ENCODE measurements at regions not wholly inside any gene's neighbourhood (a gene's known extent, or its start where the extent isn't known, plus 50 kb on each side); places are given as distances from the start of the nearest gene placed in this dataset.

- no peak overlapping the region for H3K27ac ChIP-seq (ENCODE audit: low read depth, low read length)
- peak in 1 of 2 donors; percentile 5 for DNase-seq
- no peak overlapping the region for H3K4me3 ChIP-seq (ENCODE audit: low read depth, low read length)
- H3K9me3 ChIP-seq (ENCODE audit: insufficient read depth, low read depth, low read length) = no peaks in the 10 kb centered on the region
- no peak overlapping the region for H2BK120ac ChIP-seq (ENCODE audit: insufficient read depth, low read length, poor library complexity)
- H3K9ac ChIP-seq (ENCODE audit: low read length) = no peak overlapping the region
- no peak overlapping the region for H3K4ac ChIP-seq (ENCODE audit: low read depth, low read length)
- no peak overlapping the region for H4K8ac ChIP-seq (ENCODE audit: low read depth, low read length)
- no peak overlapping the region for H4K12ac ChIP-seq (ENCODE audit: low read depth, low read length)
- no peak overlapping the region for H2AK5ac ChIP-seq (ENCODE audit: low read length)
- H3K79me1 ChIP-seq (ENCODE audit: low read length) = no peaks in the 10 kb centered on the region
- H3K4me2 ChIP-seq (ENCODE audit: low read length) = no peak overlapping the region
- WGBS (ENCODE audit: extremely low coverage, insufficient coverage, insufficient read length) = no CpG with 5 or more reads among the region's 2 CpGs
- H3K79me2 ChIP-seq (ENCODE audit: control insufficient read depth, insufficient read depth, low read length, poor library complexity) = no peaks in the 10 kb centered on the region
- H3K27me3 ChIP-seq (ENCODE audit: insufficient read depth, low read length) = no peaks in the 10 kb centered on the region
- H2AFZ ChIP-seq (ENCODE audit: insufficient read depth, low read length, poor library complexity) = no peak overlapping the region
- H3K23ac ChIP-seq (ENCODE audit: low read length) = no peak overlapping the region
- no peak overlapping the region for H4K91ac ChIP-seq (ENCODE audit: low read depth, low read length)
- H2BK12ac ChIP-seq (ENCODE audit: low read length) = no peak overlapping the region
- peaks cover 0 to 2% of the 10 kb centered on the region in 2 experiments for H3K4me1 ChIP-seq (ENCODE audit: control insufficient read depth in 1 of 2, insufficient read depth in 2 of 2, low read length in 2 of 2)
- H3K36me3 ChIP-seq (ENCODE audit: control insufficient read depth in 1 of 2, insufficient read depth in 2 of 2, low read length in 2 of 2) = no peaks in the 10 kb centered on the region
- H3K14ac ChIP-seq (ENCODE audit: low read length) = no peak overlapping the region
- no peak overlapping the region for H3K18ac ChIP-seq (ENCODE audit: low read length)
- H2BK5ac ChIP-seq (ENCODE audit: low read depth, low read length, poor library complexity) = no peak overlapping the region
These were observed 216.4 kb downstream of the NR4A2 start for GRCh38 chr2:156116113-156116512.

- Histone ChIP-seq H2BK5ac (ENCODE audit: low read depth, low read length, poor library complexity) (no peak overlapping the region), H3K4me2 (ENCODE audit: low read length) (no peak overlapping the region), H3K9ac (ENCODE audit: low read length) (no peak overlapping the region), H3K36me3 (ENCODE audit: control insufficient read depth in 1 of 2, insufficient read depth in 2 of 2, low read length in 2 of 2) (no peaks in the 10 kb centered on the region), H3K4me1 (ENCODE audit: control insufficient read depth in 1 of 2, insufficient read depth in 2 of 2, low read length in 2 of 2) (peaks cover 0 to 2% of the 10 kb centered on the region in 2 experiments), H3K18ac (ENCODE audit: low read length) (no peak overlapping the region), H3K14ac (ENCODE audit: low read length) (no peak overlapping the region), H2AFZ (ENCODE audit: insufficient read depth, low read length, poor library complexity) (no peak overlapping the region), H4K12ac (ENCODE audit: low read depth, low read length) (no peak overlapping the region), H3K9me3 (ENCODE audit: insufficient read depth, low read depth, low read length) (no peaks in the 10 kb centered on the region), H2AK5ac (ENCODE audit: low read length) (no peak overlapping the region), H4K91ac (ENCODE audit: low read depth, low read length) (no peak overlapping the region), H3K23ac (ENCODE audit: low read length) (no peak overlapping the region), H3K27ac (ENCODE audit: low read depth, low read length) (no peak overlapping the region), H3K4ac (ENCODE audit: low read depth, low read length) (no peak overlapping the region), H2BK120ac (ENCODE audit: insufficient read depth, low read length, poor library complexity) (no peak overlapping the region), H3K27me3 (ENCODE audit: insufficient read depth, low read length) (no peaks in the 10 kb centered on the region), H3K79me1 (ENCODE audit: low read length) (no peaks in the 10 kb centered on the region), H4K8ac (ENCODE audit: low read depth, low read length) (no peak overlapping the region), H3K79me2 (ENCODE audit: control insufficient read depth, insufficient read depth, low read length, poor library complexity) (no peaks in the 10 kb centered on the region), H2BK12ac (ENCODE audit: low read length) (no peak overlapping the region), H3K4me3 (ENCODE audit: low read depth, low read length) (no peak overlapping the region)
- DNase-seq = no peak
- no CpG with 5 or more reads among the region's 3 CpGs for WGBS (ENCODE audit: extremely low coverage, insufficient coverage, insufficient read length)
These were observed 217.2 kb downstream of the NR4A2 start for GRCh38 chr2:156115338-156115737.

- Histone ChIP-seq H3K79me2 (ENCODE audit: control insufficient read depth, insufficient read depth, low read length, poor library complexity) (no peaks in the 10 kb centered on the region), H4K8ac (ENCODE audit: low read depth, low read length) (no peak overlapping the region), H3K14ac (ENCODE audit: low read length) (no peak overlapping the region), H3K27ac (ENCODE audit: low read depth, low read length) (no peak overlapping the region), H3K4me1 (ENCODE audit: control insufficient read depth in 1 of 2, insufficient read depth in 2 of 2, low read length in 2 of 2) (peaks cover 0 to 2% of the 10 kb centered on the region in 2 experiments), H3K27me3 (ENCODE audit: insufficient read depth, low read length) (no peaks in the 10 kb centered on the region), H3K4me3 (ENCODE audit: low read depth, low read length) (no peak overlapping the region), H3K79me1 (ENCODE audit: low read length) (no peaks in the 10 kb centered on the region), H3K9me3 (ENCODE audit: insufficient read depth, low read depth, low read length) (no peaks in the 10 kb centered on the region), H4K91ac (ENCODE audit: low read depth, low read length) (no peak overlapping the region), H4K12ac (ENCODE audit: low read depth, low read length) (no peak overlapping the region), H3K4me2 (ENCODE audit: low read length) (no peak overlapping the region), H3K9ac (ENCODE audit: low read length) (no peak overlapping the region), H2AFZ (ENCODE audit: insufficient read depth, low read length, poor library complexity) (no peak overlapping the region), H3K36me3 (ENCODE audit: control insufficient read depth in 1 of 2, insufficient read depth in 2 of 2, low read length in 2 of 2) (no peaks in the 10 kb centered on the region), H3K4ac (ENCODE audit: low read depth, low read length) (no peak overlapping the region), H2BK120ac (ENCODE audit: insufficient read depth, low read length, poor library complexity) (no peak overlapping the region), H2BK5ac (ENCODE audit: low read depth, low read length, poor library complexity) (no peak overlapping the region), H3K18ac (ENCODE audit: low read length) (no peak overlapping the region), H2AK5ac (ENCODE audit: low read length) (no peak overlapping the region), H2BK12ac (ENCODE audit: low read length) (no peak overlapping the region), H3K23ac (ENCODE audit: low read length) (no peak overlapping the region)
- no CpG with 5 or more reads among the region's 1 CpG for WGBS (ENCODE audit: extremely low coverage, insufficient coverage, insufficient read length)
- no peak for DNase-seq
These were observed 220.2 kb downstream of the NR4A2 start for GRCh38 chr2:156112323-156112722.

- WGBS (ENCODE audit: extremely low coverage, insufficient coverage, insufficient read length) = no CpG with 5 or more reads among the region's 2 CpGs
- Histone ChIP-seq H3K4me3 (ENCODE audit: low read depth, low read length) (no peak overlapping the region), H4K12ac (ENCODE audit: low read depth, low read length) (no peak overlapping the region), H3K79me2 (ENCODE audit: control insufficient read depth, insufficient read depth, low read length, poor library complexity) (no peaks in the 10 kb centered on the region), H3K18ac (ENCODE audit: low read length) (no peak overlapping the region), H3K14ac (ENCODE audit: low read length) (no peak overlapping the region), H4K8ac (ENCODE audit: low read depth, low read length) (no peak overlapping the region), H3K79me1 (ENCODE audit: low read length) (no peaks in the 10 kb centered on the region), H2BK120ac (ENCODE audit: insufficient read depth, low read length, poor library complexity) (no peak overlapping the region), H3K23ac (ENCODE audit: low read length) (no peak overlapping the region), H3K27me3 (ENCODE audit: insufficient read depth, low read length) (no peaks in the 10 kb centered on the region), H3K9me3 (ENCODE audit: insufficient read depth, low read depth, low read length) (no peaks in the 10 kb centered on the region), H3K27ac (ENCODE audit: low read depth, low read length) (no peak overlapping the region), H2BK5ac (ENCODE audit: low read depth, low read length, poor library complexity) (no peak overlapping the region), H4K91ac (ENCODE audit: low read depth, low read length) (no peak overlapping the region), H3K9ac (ENCODE audit: low read length) (no peak overlapping the region), H2AFZ (ENCODE audit: insufficient read depth, low read length, poor library complexity) (no peak overlapping the region), H2BK12ac (ENCODE audit: low read length) (no peak overlapping the region), H3K4me2 (ENCODE audit: low read length) (no peak overlapping the region), H3K36me3 (ENCODE audit: control insufficient read depth in 1 of 2, insufficient read depth in 2 of 2, low read length in 2 of 2) (no peaks in the 10 kb centered on the region), H3K4me1 (ENCODE audit: control insufficient read depth in 1 of 2, insufficient read depth in 2 of 2, low read length in 2 of 2) (no peaks in the 10 kb centered on the region), H3K4ac (ENCODE audit: low read depth, low read length) (no peak overlapping the region), H2AK5ac (ENCODE audit: low read length) (no peak overlapping the region)
- peak; percentile 56 to 63 for DNase-seq
These were observed 221.6 kb downstream of the NR4A2 start for GRCh38 chr2:156110890-156111289.
